MG63 (cell line): ENCODE measurements at regions not wholly inside any gene's neighbourhood (a gene's known extent, or its start where the extent isn't known, plus 50 kb on each side); places are given as distances from the start of the nearest gene placed in this dataset.

Experiments used
- DNase-seq: peaks from one replicate; pipeline ENCODE4 v3.0.0-alpha.2; 2020
- H3K27me3 ChIP-seq: fragments of 250-450 bp; sonication (Bioruptor Pico); 2 replicates; pipeline ENCODE4 v1.5.1; 2020; ENCODE audit warnings: mild to moderate bottlenecking, moderate library complexity
- H3K36me3 ChIP-seq: fragments of 250-450 bp; sonication (Bioruptor Pico); 2 replicates; pipeline ENCODE4 v1.5.1; 2020; ENCODE audit warnings: mild to moderate bottlenecking, moderate library complexity
- H3K4me3 ChIP-seq: fragments of 250-450 bp; sonication (Bioruptor Pico); 2 replicates; pipeline ENCODE4 v1.5.1; 2020; ENCODE audit warnings: mild to moderate bottlenecking, moderate library complexity
- H3K9me3 ChIP-seq: fragments of 250-450 bp; sonication (Bioruptor Pico); 2 replicates; pipeline ENCODE4 v1.5.1; 2020; ENCODE audit warnings: mild to moderate bottlenecking, moderate library complexity

- H3K4me3 ChIP-seq, result no peak overlapping the region
- no peaks in the 10 kb centered on the region for H3K36me3 ChIP-seq
- H3K27me3 ChIP-seq, result no peaks in the 10 kb centered on the region
- no peaks in the 10 kb centered on the region for H3K9me3 ChIP-seq
- no peak for DNase-seq
These were observed 72.4 kb upstream of the NEK7 start for GRCh38 chr1:198084241-198084908.

DNA sequence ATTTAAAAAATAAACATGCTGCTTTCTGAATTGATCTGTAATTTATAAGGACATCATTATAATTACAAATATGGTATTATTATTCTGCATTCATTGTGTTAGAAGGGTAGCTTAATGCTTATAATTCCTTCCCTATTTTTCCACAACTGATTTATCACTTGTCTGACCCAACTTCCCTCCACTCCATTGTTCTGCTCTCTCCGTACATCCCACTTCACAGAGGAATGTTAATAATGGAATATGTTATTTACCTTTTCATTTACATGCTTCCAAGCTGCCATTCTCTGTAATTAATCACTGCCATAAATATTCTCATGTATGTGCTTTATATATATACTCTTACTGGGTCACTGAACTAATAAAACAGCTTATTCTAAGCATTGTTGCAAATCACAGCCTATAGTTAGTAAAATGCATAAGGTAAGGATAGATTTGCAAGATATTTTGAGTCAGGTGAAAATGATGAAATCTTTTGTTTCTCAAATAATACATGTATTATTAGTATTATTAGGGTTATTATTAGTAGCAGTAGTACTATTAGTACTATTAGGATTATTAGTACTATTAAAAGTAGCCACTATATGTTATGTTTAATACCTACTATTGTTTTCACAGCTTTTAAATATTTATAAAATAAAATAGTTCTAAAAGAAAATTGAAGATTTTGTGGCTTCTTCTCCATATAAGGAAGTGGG, 70.6 kb upstream of the NEK7 start:
- no peak overlapping the region for H3K4me3 ChIP-seq
- no peaks in the 10 kb centered on the region for H3K27me3 ChIP-seq
- no peaks in the 10 kb centered on the region for H3K36me3 ChIP-seq
- no peak for DNase-seq
- H3K9me3 ChIP-seq, result no peaks in the 10 kb centered on the region

- H3K27me3 ChIP-seq, result no peaks in the 10 kb centered on the region
- H3K9me3 ChIP-seq, result no peaks in the 10 kb centered on the region
- no peak for DNase-seq
- no peak overlapping the region for H3K4me3 ChIP-seq
- H3K36me3 ChIP-seq, result no peaks in the 10 kb centered on the region
These were observed 69.0 kb upstream of the NEK7 start for GRCh38 chr1:198087831-198088230.

DNA sequence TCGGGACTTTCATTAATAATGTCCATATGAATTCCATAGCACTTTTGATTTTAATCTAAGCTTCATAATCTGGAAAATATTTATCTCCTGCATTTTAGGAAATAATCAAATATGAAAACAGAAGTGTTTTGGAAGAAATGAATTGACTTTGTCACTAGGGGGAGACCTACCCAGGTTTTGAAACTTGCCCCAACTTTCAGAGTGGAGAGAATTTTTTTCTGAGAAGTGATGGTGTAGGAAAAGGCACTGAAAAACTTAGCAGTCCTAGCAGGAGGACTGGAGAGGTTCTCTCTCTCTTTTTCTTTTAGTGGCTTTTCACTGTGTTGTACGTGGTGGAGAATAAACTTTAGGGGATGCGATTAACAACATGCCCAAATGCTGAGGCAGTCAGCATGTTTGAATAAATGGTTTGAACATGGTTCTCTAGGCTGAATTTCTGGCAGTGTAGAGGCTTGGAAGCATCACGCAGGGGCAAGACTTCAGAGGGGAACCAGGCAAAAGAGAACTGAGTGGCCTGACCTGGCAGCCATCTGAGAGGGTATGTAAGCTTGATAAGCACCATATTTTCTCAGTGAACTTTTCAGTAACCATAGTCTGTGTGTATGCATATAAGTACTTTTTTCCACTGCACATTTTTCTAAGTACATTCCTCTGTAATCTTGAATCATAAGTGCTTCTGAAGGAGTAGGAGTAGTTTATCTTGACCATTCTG, 68.3 kb upstream of the NEK7 start:
- H3K36me3 ChIP-seq, result no peaks in the 10 kb centered on the region
- DNase-seq, result peak; percentile 9
- no peak overlapping the region for H3K4me3 ChIP-seq
- H3K27me3 ChIP-seq, result no peaks in the 10 kb centered on the region
- H3K9me3 ChIP-seq, result no peaks in the 10 kb centered on the region

DNA sequence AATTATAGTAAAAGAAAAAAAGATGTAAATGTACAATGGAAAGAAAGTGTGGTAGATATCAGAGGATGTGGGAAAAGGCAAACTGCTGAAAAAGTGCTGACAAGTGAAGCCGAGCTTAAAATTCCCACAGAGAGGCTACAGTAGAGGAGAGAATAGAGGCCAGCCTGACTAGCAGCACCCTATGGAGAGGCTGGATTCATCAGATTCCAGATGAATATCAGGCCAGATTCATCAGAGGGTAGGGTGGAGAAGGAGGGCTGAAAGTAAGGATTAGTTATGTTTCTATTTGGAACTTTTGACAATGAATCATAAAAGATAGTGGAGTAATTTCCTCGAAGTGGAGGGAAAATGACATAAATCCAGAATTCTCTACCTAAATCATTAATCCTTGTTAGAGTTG, 60.4 kb upstream of the NEK7 start:
- Histone ChIP-seq H3K4me3 (no peak overlapping the region), H3K9me3 (no peaks in the 10 kb centered on the region; the same call in 1 of the 2 replicates), H3K36me3 (no peaks in the 10 kb centered on the region), H3K27me3 (no peaks in the 10 kb centered on the region)
- peak; percentile 27 for DNase-seq

DNA sequence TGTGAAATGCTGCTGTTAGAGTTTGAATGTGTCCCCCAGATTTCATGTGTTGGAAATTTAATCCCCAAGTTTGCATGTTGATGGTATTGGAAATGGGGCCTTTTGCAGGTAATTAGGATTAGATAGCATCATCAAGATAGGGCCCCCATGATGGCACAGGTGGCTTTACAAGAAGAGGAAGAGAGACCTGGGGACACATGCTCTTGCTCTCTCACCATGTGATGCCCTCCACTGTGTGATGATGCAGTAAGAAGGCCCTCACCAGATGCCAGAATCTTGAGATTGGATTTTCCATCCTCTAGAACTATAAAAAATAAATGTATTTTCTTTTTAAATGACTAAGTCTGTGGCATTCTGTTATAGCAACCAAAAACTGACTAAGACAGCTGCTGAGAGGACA, 57.0 kb upstream of the NEK7 start:
- no peaks in the 10 kb centered on the region; the same call in 1 of the 2 replicates for H3K9me3 ChIP-seq
- no peak overlapping the region for H3K4me3 ChIP-seq
- H3K36me3 ChIP-seq, result no peaks in the 10 kb centered on the region
- no peaks in the 10 kb centered on the region for H3K27me3 ChIP-seq
- no peak for DNase-seq

GRCh38 chr1:198101716-198102453, 54.9 kb upstream of the NEK7 start:
- no peaks in the 10 kb centered on the region for H3K36me3 ChIP-seq
- no peak overlapping the region for H3K4me3 ChIP-seq
- no peak for DNase-seq
- no peaks in the 10 kb centered on the region for H3K27me3 ChIP-seq
- H3K9me3 ChIP-seq, result no peaks in the 10 kb centered on the region

DNA sequence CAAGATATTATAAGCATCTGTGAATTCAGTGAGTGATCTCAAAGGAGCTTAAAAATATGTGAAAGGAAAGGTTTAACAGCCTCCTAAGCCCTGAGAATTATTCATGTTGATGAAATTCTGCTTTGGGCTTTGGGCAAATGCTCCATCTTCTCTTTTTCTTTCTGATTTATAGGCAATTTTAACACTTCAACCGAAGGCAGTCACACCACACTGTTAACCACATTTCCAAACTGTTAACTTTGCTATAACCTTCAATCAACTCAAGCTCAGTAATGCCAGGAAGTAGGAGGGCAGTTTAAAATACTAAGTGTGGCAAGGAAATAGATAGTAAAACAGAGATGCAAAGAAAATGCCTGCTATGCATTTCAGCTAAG, 54.4 kb upstream of the NEK7 start:
- DNase-seq, result no peak
- Histone ChIP-seq H3K4me3 (no peak overlapping the region), H3K27me3 (no peaks in the 10 kb centered on the region), H3K9me3 (no peaks in the 10 kb centered on the region), H3K36me3 (no peaks in the 10 kb centered on the region)

DNA sequence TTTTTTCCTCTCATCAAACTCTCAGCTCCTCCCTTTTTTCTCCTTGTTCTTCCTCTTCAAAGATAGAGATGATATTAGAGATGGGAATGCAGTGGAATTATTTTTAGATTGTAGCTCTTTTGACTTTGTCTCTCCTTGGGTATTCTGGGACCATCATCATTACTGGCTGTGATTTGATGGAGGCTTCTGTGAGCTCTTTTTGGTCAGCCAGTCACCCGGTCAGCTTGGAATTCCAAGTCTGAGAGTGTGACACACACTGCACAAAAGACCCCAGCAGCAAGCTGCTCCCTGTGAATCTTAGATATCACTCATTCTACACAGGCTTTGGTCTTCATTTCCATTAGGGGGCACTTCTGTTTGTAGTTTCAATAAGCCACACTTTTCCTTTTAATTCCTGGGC, 51.6 kb upstream of the NEK7 start:
- no peaks in the 10 kb centered on the region for H3K27me3 ChIP-seq
- H3K9me3 ChIP-seq, result no peaks in the 10 kb centered on the region
- DNase-seq, result no peak
- no peaks in the 10 kb centered on the region for H3K36me3 ChIP-seq
- H3K4me3 ChIP-seq, result no peak overlapping the region

- Histone ChIP-seq H3K4me3 (no peak overlapping the region), H3K9me3 (0 out of 2 replicates have a peak, but pooled peaks cover 3% of the 10 kb centered on the region), H3K27me3 (no peaks in the 10 kb centered on the region), H3K36me3 (no peaks in the 10 kb centered on the region)
- DNase-seq, result no peak
These were observed 50.8 kb upstream of the NEK7 start for GRCh38 chr1:198106011-198106410.
